SU-DHL-6 (cell line): ENCODE measurements at regions not wholly inside any gene's neighbourhood (a gene's known extent, or its start where the extent isn't known, plus 50 kb on each side); places are given as distances from the start of the nearest gene placed in this dataset.

Experiments
- H2AFZ ChIP-seq: fragments of 200-600 bp; sonication (generic); 2 replicates; pipeline ENCODE4 v1.6.1; 2014; ENCODE audit warnings: low read depth, mild to moderate bottlenecking, moderate library complexity, mixed read lengths, antibody characterized with exemption, low read length; ENCODE audit not compliant: severe bottlenecking
- H3F3A ChIP-seq: fragments of 200-600 bp; shearing (Covaris generic); 2 replicates; pipeline ENCODE4 v1.6.0; 2016; ENCODE audit warnings: antibody characterized with exemption, mild to moderate bottlenecking; ENCODE audit not compliant: insufficient read depth
- H3K27ac ChIP-seq: fragments of 200-600 bp; sonication (generic); 2 replicates; pipeline ENCODE4 v1.5.1; 2016; ENCODE audit warnings: low read depth, mild to moderate bottlenecking, low read length, moderate library complexity, mixed read lengths
- H3K27me3 ChIP-seq: fragments of 200-600 bp; sonication (generic), shearing (Covaris generic); 2 replicates; pipeline ENCODE4 v1.6.0; 2014; ENCODE audit warnings: mild to moderate bottlenecking, low read length
- H3K36me3 ChIP-seq: fragments of 200-600 bp; sonication (generic); 2 replicates; pipeline ENCODE4 v1.6.1; 2014; ENCODE audit warnings: mild to moderate bottlenecking, low read length, mixed read lengths
- H3K4me2 ChIP-seq: fragments of 300-600, 200-600 bp; shearing (Covaris generic), sonication (generic); 2 replicates; pipeline ENCODE4 v1.6.0; 2014; ENCODE audit warnings: low read length, low read depth, mild to moderate bottlenecking; ENCODE audit not compliant: poor library complexity, severe bottlenecking
- H3K4me3 ChIP-seq: fragments of 200-600 bp; sonication (generic); 2 replicates; pipeline ENCODE4 v1.5.1; 2014; ENCODE audit warnings: antibody characterized with exemption, low read length, mild to moderate bottlenecking, mixed read lengths; ENCODE audit not compliant: insufficient read depth, poor library complexity, severe bottlenecking
- H3K79me2 ChIP-seq: fragments of 200-600 bp; sonication (generic); 2 replicates; pipeline ENCODE4 v1.6.1; 2014; ENCODE audit warnings: mild to moderate bottlenecking, low read length, moderate library complexity; ENCODE audit not compliant: insufficient read depth
- H3K9ac ChIP-seq: fragments of 200-600 bp; sonication (generic); 2 replicates; pipeline ENCODE4 v1.7.0; 2014; ENCODE audit warnings: mild to moderate bottlenecking, low read length
- H3K9me2 ChIP-seq: fragments of 200-600 bp; sonication (generic); replicated peaks from 2 replicates; pipeline ENCODE4 v1.6.1; 2014; ENCODE audit warnings: low read length; ENCODE audit not compliant: insufficient read depth
- H3K9me3 ChIP-seq: fragments of 200-600 bp; sonication (generic); 2 replicates; pipeline ENCODE4 v1.6.1; 2014; ENCODE audit warnings: low read length, mixed read lengths; ENCODE audit not compliant: insufficient read depth
- H4K20me1 ChIP-seq: fragments of 200-600 bp; sonication (generic); 2 replicates; pipeline ENCODE4 v1.6.1; 2014; ENCODE audit warnings: low read depth, mild to moderate bottlenecking, antibody characterized with exemption, low read length, moderate library complexity, mixed read lengths
- CTCF ChIP-seq: fragments of 200-600 bp; sonication (generic); IDR thresholded peaks from one replicate; pipeline ENCODE4 v1.5.1; 2017; ENCODE audit warnings: antibody characterized with exemption, mild to moderate bottlenecking, low read length, moderate library complexity; ENCODE audit not compliant: insufficient read depth, poor library complexity, severe bottlenecking
- EZH2phosphoT487 ChIP-seq: fragments of 200-600 bp; sonication (generic), shearing (Covaris generic); conservative IDR thresholded peaks from 2 replicates; pipeline ENCODE4 v1.6.1; 2018; ENCODE audit warnings: mild to moderate bottlenecking, antibody characterized with exemption, low read length, moderate library complexity, mixed read lengths

- Histone ChIP-seq H3K36me3 (no peaks in the 10 kb centered on the region), H3K27ac (no peak overlapping the region), H3K79me2 (no peaks in the 10 kb centered on the region), H3K4me3 (no peak overlapping the region), H3K4me2 (no peak overlapping the region), H2AFZ (no peak overlapping the region), H3K9me3 (no peaks in the 10 kb centered on the region), H4K20me1 (no peaks in the 10 kb centered on the region), H3K9me2 (no peaks in the 10 kb centered on the region), H3K27me3 (no peaks in the 10 kb centered on the region), H3K9ac (no peak overlapping the region), H3F3A (no peaks in the 10 kb centered on the region)
- TF ChIP-seq EZH2phosphoT487 (no peak), CTCF (no peak)
Observed at GRCh38 chr9:84570482-84571154, 98.9 kb upstream of the NTRK2 start.

GRCh38 chr9:84573083-84573482, 96.4 kb upstream of the NTRK2 start:
- Histone ChIP-seq H3F3A (no peaks in the 10 kb centered on the region), H2AFZ (no peak overlapping the region), H3K4me2 (no peak overlapping the region), H4K20me1 (no peaks in the 10 kb centered on the region), H3K36me3 (no peaks in the 10 kb centered on the region), H3K79me2 (no peaks in the 10 kb centered on the region), H3K27ac (no peak overlapping the region), H3K4me3 (no peak overlapping the region), H3K9ac (no peak overlapping the region), H3K27me3 (no peaks in the 10 kb centered on the region), H3K9me3 (no peaks in the 10 kb centered on the region), H3K9me2 (no peaks in the 10 kb centered on the region)
- TF ChIP-seq EZH2phosphoT487 (no peak), CTCF (no peak)

GRCh38 chr9:84575705-84576104, 93.8 kb upstream of the NTRK2 start:
- H2AFZ ChIP-seq, result no peak overlapping the region

More at GRCh38 chr9:84575705-84576104, 93.8 kb upstream of the NTRK2 start:
- no peaks in the 10 kb centered on the region for H3K27me3 ChIP-seq
- H3K9me2 ChIP-seq, result no peaks in the 10 kb centered on the region
- no peak for TF ChIP-seq CTCF
- TF ChIP-seq EZH2phosphoT487, result no peak
- no peaks in the 10 kb centered on the region for H3K36me3 ChIP-seq
- no peaks in the 10 kb centered on the region for H3K9me3 ChIP-seq
- H3K27ac ChIP-seq, result no peak overlapping the region
- no peak overlapping the region for H3K9ac ChIP-seq
- H3F3A ChIP-seq, result no peaks in the 10 kb centered on the region
- H3K4me3 ChIP-seq, result no peak overlapping the region
- H3K4me2 ChIP-seq, result no peak overlapping the region
- H4K20me1 ChIP-seq, result no peaks in the 10 kb centered on the region
- H3K79me2 ChIP-seq, result no peaks in the 10 kb centered on the region
